ENCODE measurements at regions not wholly inside any gene's neighbourhood (a gene's known extent, or its start where the extent isn't known, plus 50 kb on each side); places are given as distances from the start of the nearest gene placed in this dataset.
"Not testable (repeated sequence)": the region's sequence is repeated elsewhere in the genome, so short reads cannot be mapped to it uniquely, and the experiment has no call there.

GRCh38 chr9:26782899-26783298 is 109.7 kb downstream of the CAAP1 start:
- Histone ChIP-seq H3K36me3 (replicated peaks in 1 of 2; ENCODE audit: control insufficient read depth in 1 of 2, insufficient read depth in 2 of 2, low read length in 1 of 2) (no peaks in the 10 kb centered on the region), H3K27ac (ENCODE audit: low read depth in 2 of 2, low read length in 1 of 2) (no peak overlapping the region), H3K79me2 (ENCODE audit: insufficient read depth) (no peaks in the 10 kb centered on the region), H3K4me1 (ENCODE audit: control insufficient read depth in 1 of 2, insufficient read depth in 2 of 2, low read depth in 1 of 2, low read length in 1 of 2) (no peaks in the 10 kb centered on the region), H2AFZ (ENCODE audit: low read depth) (no peak overlapping the region), H3F3A (replicated peaks; ENCODE audit: insufficient read depth) (no peaks in the 10 kb centered on the region), H3K4me2 (no peak overlapping the region), H3K4me3 (ENCODE audit: low read depth in 2 of 2, low read length in 1 of 2) (no peak overlapping the region), H4K20me1 (ENCODE audit: insufficient read depth) (no peaks in the 10 kb centered on the region), H3K9me3 (no peaks in the 10 kb centered on the region), H3K9ac (no peak overlapping the region), H3K27me3 (ENCODE audit: insufficient read depth) (no peaks in the 10 kb centered on the region), H3K9me2 (no peaks in the 10 kb centered on the region)
- TF ChIP-seq, protein P1, sequence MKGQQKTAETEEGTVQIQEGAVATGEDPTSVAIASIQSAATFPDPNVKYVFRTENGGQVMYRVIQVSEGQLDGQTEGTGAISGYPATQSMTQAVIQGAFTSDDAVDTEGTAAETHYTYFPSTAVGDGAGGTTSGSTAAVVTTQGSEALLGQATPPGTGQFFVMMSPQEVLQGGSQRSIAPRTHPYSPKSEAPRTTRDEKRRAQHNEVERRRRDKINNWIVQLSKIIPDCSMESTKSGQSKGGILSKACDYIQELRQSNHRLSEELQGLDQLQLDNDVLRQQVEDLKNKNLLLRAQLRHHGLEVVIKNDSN (IDR thresholded peaks at IDR 0.05; ENCODE audit: borderline replicate concordance, low read depth): no peak
- CTCF ChIA-PET: interaction anchor here (1.2 kb wide), 1 partner anchor 15 kb away, joined by 3 read pairs; no protein-coding TSS in a partner anchor
- WGBS (ENCODE audit: low lambda C conversion rate): 64% methylated on average over 1 of the region's 1 CpG
- POLR2A ChIA-PET: no interaction called here
- no peak for DNase-seq

- H3K4me3 ChIP-seq (ENCODE audit: low read depth in 2 of 2, low read length in 1 of 2): no peak overlapping the region
- ChIA-PET POLR2A (no interaction called here), CTCF (interaction anchor here (1.2 kb wide), 1 partner anchor 14 kb away, joined by 3 read pairs; no protein-coding TSS in a partner anchor)
- H3K4me1 ChIP-seq (ENCODE audit: control insufficient read depth in 1 of 2, insufficient read depth in 2 of 2, low read depth in 1 of 2, low read length in 1 of 2): no peaks in the 10 kb centered on the region
- H2AFZ ChIP-seq (ENCODE audit: low read depth): no peak overlapping the region
- no peaks in the 10 kb centered on the region for H3K79me2 ChIP-seq (ENCODE audit: insufficient read depth)
- TF ChIP-seq YY1 (IDR thresholded peaks at IDR 0.05; ENCODE audit: low read depth): no peak
- no peak for TF ChIP-seq POLR2AphosphoS5 (IDR thresholded peaks at IDR 0.05; ENCODE audit: low read depth, low read length)
- TF ChIP-seq PBX3 (IDR thresholded peaks at IDR 0.05): no peak
- TF ChIP-seq, protein P2, sequence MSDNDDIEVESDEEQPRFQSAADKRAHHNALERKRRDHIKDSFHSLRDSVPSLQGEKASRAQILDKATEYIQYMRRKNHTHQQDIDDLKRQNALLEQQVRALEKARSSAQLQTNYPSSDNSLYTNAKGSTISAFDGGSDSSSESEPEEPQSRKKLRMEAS (IDR thresholded peaks at IDR 0.05; ENCODE audit: low read depth): no peak
- TF ChIP-seq, protein P3, sequence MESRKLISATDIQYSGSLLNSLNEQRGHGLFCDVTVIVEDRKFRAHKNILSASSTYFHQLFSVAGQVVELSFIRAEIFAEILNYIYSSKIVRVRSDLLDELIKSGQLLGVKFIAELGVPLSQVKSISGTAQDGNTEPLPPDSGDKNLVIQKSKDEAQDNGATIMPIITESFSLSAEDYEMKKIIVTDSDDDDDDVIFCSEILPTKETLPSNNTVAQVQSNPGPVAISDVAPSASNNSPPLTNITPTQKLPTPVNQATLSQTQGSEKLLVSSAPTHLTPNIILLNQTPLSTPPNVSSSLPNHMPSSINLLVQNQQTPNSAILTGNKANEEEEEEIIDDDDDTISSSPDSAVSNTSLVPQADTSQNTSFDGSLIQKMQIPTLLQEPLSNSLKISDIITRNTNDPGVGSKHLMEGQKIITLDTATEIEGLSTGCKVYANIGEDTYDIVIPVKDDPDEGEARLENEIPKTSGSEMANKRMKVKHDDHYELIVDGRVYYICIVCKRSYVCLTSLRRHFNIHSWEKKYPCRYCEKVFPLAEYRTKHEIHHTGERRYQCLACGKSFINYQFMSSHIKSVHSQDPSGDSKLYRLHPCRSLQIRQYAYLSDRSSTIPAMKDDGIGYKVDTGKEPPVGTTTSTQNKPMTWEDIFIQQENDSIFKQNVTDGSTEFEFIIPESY (IDR thresholded peaks at IDR 0.05; ENCODE audit: borderline replicate concordance, low read depth): no peak
- TF ChIP-seq, protein P4, sequence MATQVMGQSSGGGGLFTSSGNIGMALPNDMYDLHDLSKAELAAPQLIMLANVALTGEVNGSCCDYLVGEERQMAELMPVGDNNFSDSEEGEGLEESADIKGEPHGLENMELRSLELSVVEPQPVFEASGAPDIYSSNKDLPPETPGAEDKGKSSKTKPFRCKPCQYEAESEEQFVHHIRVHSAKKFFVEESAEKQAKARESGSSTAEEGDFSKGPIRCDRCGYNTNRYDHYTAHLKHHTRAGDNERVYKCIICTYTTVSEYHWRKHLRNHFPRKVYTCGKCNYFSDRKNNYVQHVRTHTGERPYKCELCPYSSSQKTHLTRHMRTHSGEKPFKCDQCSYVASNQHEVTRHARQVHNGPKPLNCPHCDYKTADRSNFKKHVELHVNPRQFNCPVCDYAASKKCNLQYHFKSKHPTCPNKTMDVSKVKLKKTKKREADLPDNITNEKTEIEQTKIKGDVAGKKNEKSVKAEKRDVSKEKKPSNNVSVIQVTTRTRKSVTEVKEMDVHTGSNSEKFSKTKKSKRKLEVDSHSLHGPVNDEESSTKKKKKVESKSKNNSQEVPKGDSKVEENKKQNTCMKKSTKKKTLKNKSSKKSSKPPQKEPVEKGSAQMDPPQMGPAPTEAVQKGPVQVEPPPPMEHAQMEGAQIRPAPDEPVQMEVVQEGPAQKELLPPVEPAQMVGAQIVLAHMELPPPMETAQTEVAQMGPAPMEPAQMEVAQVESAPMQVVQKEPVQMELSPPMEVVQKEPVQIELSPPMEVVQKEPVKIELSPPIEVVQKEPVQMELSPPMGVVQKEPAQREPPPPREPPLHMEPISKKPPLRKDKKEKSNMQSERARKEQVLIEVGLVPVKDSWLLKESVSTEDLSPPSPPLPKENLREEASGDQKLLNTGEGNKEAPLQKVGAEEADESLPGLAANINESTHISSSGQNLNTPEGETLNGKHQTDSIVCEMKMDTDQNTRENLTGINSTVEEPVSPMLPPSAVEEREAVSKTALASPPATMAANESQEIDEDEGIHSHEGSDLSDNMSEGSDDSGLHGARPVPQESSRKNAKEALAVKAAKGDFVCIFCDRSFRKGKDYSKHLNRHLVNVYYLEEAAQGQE (IDR thresholded peaks at IDR 0.05; ENCODE audit: low read depth, low read length): no peak
- TF ChIP-seq RFX5 (IDR thresholded peaks at IDR 0.05; ENCODE audit: low read length): no peak
- no peak for TF ChIP-seq TAF1 (IDR thresholded peaks at IDR 0.05; ENCODE audit: borderline replicate concordance, low read depth, low read length)
- H3K27me3 ChIP-seq (ENCODE audit: insufficient read depth): no peaks in the 10 kb centered on the region
- H3K4me2 ChIP-seq: no peak overlapping the region
- H3K9me3 ChIP-seq: no peaks in the 10 kb centered on the region
- WGBS (ENCODE audit: low lambda C conversion rate): 0% methylated on average over 1 of the region's 1 CpG
- H3K9me2 ChIP-seq: no peaks in the 10 kb centered on the region
- H3F3A ChIP-seq (replicated peaks; ENCODE audit: insufficient read depth): no peaks in the 10 kb centered on the region
- no peaks in the 10 kb centered on the region for H3K36me3 ChIP-seq (replicated peaks in 1 of 2; ENCODE audit: control insufficient read depth in 1 of 2, insufficient read depth in 2 of 2, low read length in 1 of 2)
- no peak overlapping the region for H3K9ac ChIP-seq
- H4K20me1 ChIP-seq (ENCODE audit: insufficient read depth): no peaks in the 10 kb centered on the region
- no peak for DNase-seq
- no peak overlapping the region for H3K27ac ChIP-seq (ENCODE audit: low read depth in 2 of 2, low read length in 1 of 2)
Measured at GRCh38 chr9:26781906-26782305, 110.7 kb downstream of the CAAP1 start.

DNA sequence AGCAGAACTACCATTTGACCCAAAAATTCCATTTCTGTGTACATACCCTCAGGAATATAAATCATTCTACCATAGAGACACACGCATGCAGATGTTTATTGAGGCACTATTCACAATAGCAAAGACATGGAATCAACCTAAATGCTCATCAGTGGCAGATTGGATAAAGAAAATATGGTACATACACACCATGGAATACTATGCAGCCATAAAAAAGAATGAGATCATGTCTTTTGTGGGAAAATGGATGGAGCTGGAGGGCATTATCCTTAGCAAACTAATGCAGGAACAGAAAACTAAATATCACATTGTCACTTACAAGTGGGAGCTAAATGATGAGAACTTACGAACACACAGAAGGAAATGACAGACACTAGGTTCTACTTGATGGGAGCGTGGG is 112.3 kb downstream of the CAAP1 start:
- H3K9me2 ChIP-seq; H4K20me1 ChIP-seq (ENCODE audit: insufficient read depth); H3F3A ChIP-seq (replicated peaks; ENCODE audit: insufficient read depth); H3K27me3 ChIP-seq (ENCODE audit: insufficient read depth); H3K4me3 ChIP-seq (ENCODE audit: low read depth in 2 of 2, low read length in 1 of 2); H3K4me2 ChIP-seq; DNase-seq; H3K9me3 ChIP-seq; H3K79me2 ChIP-seq (ENCODE audit: insufficient read depth); H3K9ac ChIP-seq; H3K36me3 ChIP-seq (replicated peaks in 1 of 2; ENCODE audit: control insufficient read depth in 1 of 2, insufficient read depth in 2 of 2, low read length in 1 of 2); POLR2A ChIA-PET; H3K4me1 ChIP-seq (ENCODE audit: control insufficient read depth in 1 of 2, insufficient read depth in 2 of 2, low read depth in 1 of 2, low read length in 1 of 2); H2AFZ ChIP-seq (ENCODE audit: low read depth); H3K27ac ChIP-seq (ENCODE audit: low read depth in 2 of 2, low read length in 1 of 2): not testable (repeated sequence)
- WGBS (ENCODE audit: low lambda C conversion rate): 58% methylated on average over 3 of the region's 3 CpGs
- CTCF ChIA-PET: interaction anchor here (1.3 kb wide), 1 partner anchor 9 kb away, joined by 3 read pairs; no protein-coding TSS in a partner anchor

Measured in SK-N-SH (cell line).